GM23338 (cell line): ENCODE measurements at regions not wholly inside any gene's neighbourhood (a gene's known extent, or its start where the extent isn't known, plus 50 kb on each side); places are given as distances from the start of the nearest gene placed in this dataset.

Experiments used
- ATAC-seq: fragments of 200-7000 bp; cut with Tn5 transposase; 3 replicates; pipeline ENCODE4 v1.9.1; 2020
- DNase-seq: peaks from one replicate; pipeline ENCODE4 v3.0.0-alpha.2; 2015; ENCODE audit warnings: low spot score
- H2AFZ ChIP-seq: fragments of 200-600 bp; sonication (generic); 2 replicates; pipeline ENCODE4 v1.8.0; 2016; ENCODE audit warnings: antibody characterized with exemption, mild to moderate bottlenecking, moderate library complexity
- H3F3A ChIP-seq: fragments of 200-600 bp; sonication (generic); replicated peaks from 2 replicates; pipeline ENCODE4 v1.8.0; 2017; ENCODE audit warnings: antibody characterized with exemption, mixed run types, low read depth
- H3K27ac ChIP-seq: fragments of 200-600 bp; sonication (generic); 2 replicates; pipeline ENCODE4 v1.6.1; 2016; ENCODE audit warnings: low read depth
- H3K27me3 ChIP-seq: fragments of 200-600 bp; sonication (generic); 2 replicates; pipeline ENCODE4 v1.8.0; 2016; ENCODE audit warnings: mild to moderate bottlenecking, mixed run types, moderate library complexity; ENCODE audit not compliant: insufficient read depth
- H3K36me3 ChIP-seq: fragments of 200-600 bp; sonication (generic); 2 replicates; pipeline ENCODE4 v1.8.0; 2016; ENCODE audit warnings: mild to moderate bottlenecking; ENCODE audit not compliant: insufficient read depth
- H3K4me1 ChIP-seq: fragments of 200-600 bp; sonication (generic); 2 replicates; pipeline ENCODE4 v1.8.0; 2016; ENCODE audit warnings: mild to moderate bottlenecking, moderate library complexity; ENCODE audit not compliant: insufficient read depth
- H3K4me2 ChIP-seq: fragments of 200-600 bp; sonication (generic); 2 replicates; pipeline ENCODE4 v1.7.1; 2017; ENCODE audit warnings: mixed run types
- H3K4me3 ChIP-seq: fragments of 200-600 bp; sonication (generic); 2 replicates; pipeline ENCODE4 v1.6.1; 2016; ENCODE audit warnings: mixed run types
- H3K79me2 ChIP-seq: fragments of 200-600 bp; sonication (generic); replicated peaks from 2 replicates; pipeline ENCODE4 v1.8.0; 2017; ENCODE audit warnings: mild to moderate bottlenecking; ENCODE audit not compliant: insufficient read depth
- H3K9me2 ChIP-seq: fragments of 200-600 bp; sonication (generic); 2 replicates; pipeline ENCODE4 v1.8.0; 2017; ENCODE audit not compliant: insufficient read depth
- H4K20me1 ChIP-seq: fragments of 200-600 bp; sonication (generic); replicated peaks from 2 replicates; pipeline ENCODE4 v1.8.0; 2017; ENCODE audit warnings: mild to moderate bottlenecking; ENCODE audit not compliant: insufficient read depth
- H3K27ac Mint-ChIP-seq: 2 replicates; pipeline ENCODE4 v1.8.0; 2020; ENCODE audit warnings: inconsistent platforms, mild to moderate bottlenecking, moderate library complexity, mixed read lengths
- H3K27me3 Mint-ChIP-seq: 3 replicates; pipeline ENCODE4 v1.8.0; 2022; ENCODE audit warnings: low read depth, mild to moderate bottlenecking, moderate library complexity, mixed read lengths, inconsistent platforms; ENCODE audit not compliant: insufficient read depth, poor library complexity
- H3K36me3 Mint-ChIP-seq: 3 replicates; pipeline ENCODE4 v1.8.0; 2021; ENCODE audit warnings: low read depth, mild to moderate bottlenecking, inconsistent platforms, moderate library complexity, mixed read lengths
- H3K4me1 Mint-ChIP-seq: 3 replicates; pipeline ENCODE4 v1.8.0; 2020; ENCODE audit warnings: mild to moderate bottlenecking, inconsistent platforms, mixed read lengths
- H3K4me3 Mint-ChIP-seq: 3 replicates; pipeline ENCODE4 v1.8.0; 2021; ENCODE audit warnings: moderate library complexity, mild to moderate bottlenecking, inconsistent platforms, mixed read lengths
- H3K9me3 Mint-ChIP-seq: 3 replicates; pipeline ENCODE4 v1.8.0; 2020; ENCODE audit warnings: moderate library complexity, mild to moderate bottlenecking, inconsistent platforms, mixed read lengths
- CREB1 ChIP-seq: fragments of 250-450 bp; sonication (Bioruptor Pico); IDR thresholded peaks from 2 replicates; pipeline ENCODE4 v1.5.0; 2020; ENCODE audit warnings: low read depth, mild to moderate bottlenecking, moderate library complexity
- EZH2 ChIP-seq: fragments of 200-600 bp; sonication (generic); IDR thresholded peaks from one replicate; pipeline ENCODE4 v1.8.0; 2017; ENCODE audit warnings: antibody characterized with exemption, mild to moderate bottlenecking, low read depth; ENCODE audit not compliant: unreplicated experiment
- EZH2phosphoT487 ChIP-seq: fragments of 200-600 bp; sonication (generic); IDR thresholded peaks from one replicate; pipeline ENCODE4 v1.8.1; 2018; ENCODE audit warnings: antibody characterized with exemption; ENCODE audit not compliant: unreplicated experiment
- JUNB ChIP-seq: IDR thresholded peaks from one replicate; pipeline ENCODE4 v1.6.1; 2016; ENCODE audit warnings: antibody characterized with exemption; ENCODE audit not compliant: unreplicated experiment
- NANOG ChIP-seq: IDR thresholded peaks from 2 replicates; pipeline ENCODE4 v1.6.1; 2016; ENCODE audit warnings: antibody characterized with exemption, borderline replicate concordance
- STAT1 ChIP-seq: IDR thresholded peaks from one replicate; pipeline ENCODE4 v1.6.1; 2016; ENCODE audit warnings: antibody characterized with exemption; ENCODE audit not compliant: unreplicated experiment
- ZNF331 ChIP-seq: fragments of 250-450 bp; sonication (Bioruptor Pico); IDR thresholded peaks from 2 replicates; pipeline ENCODE4 v1.5.0; 2020; ENCODE audit warnings: low read depth, mild to moderate bottlenecking, moderate library complexity
- ZNF462 ChIP-seq: fragments of 250-450 bp; sonication (Bioruptor Pico); IDR thresholded peaks from 2 replicates; pipeline ENCODE4 v1.5.0; 2020; ENCODE audit warnings: mild to moderate bottlenecking, moderate library complexity
- TF ChIP-seq, protein P1 (sequence below), 2 experiments: fragments of 200-600 bp in 1 of 2; sonication (generic) in 1 of 2; conservative IDR thresholded peaks; 2 replicates each; pipeline versions ENCODE4 v1.5.1 to v1.6.1; 2016 to 2017; ENCODE audit warnings: antibody characterized with exemption in 2 of 2, low read depth in 2 of 2, mild to moderate bottlenecking in 2 of 2, moderate library complexity in 1 of 2

- H3K4me1 ChIP-seq, result 0 out of 2 replicates have a peak, but pooled peaks cover 3% of the 10 kb centered on the region
- Mint-ChIP-seq H3K9me3 (peaks cover 7% of the 10 kb centered on the region), H3K4me1 (peaks cover 2% of the 10 kb centered on the region; the same call in 2 of the 3 replicates), H3K36me3 (no peaks in the 10 kb centered on the region; the same call in 2 of the 3 replicates), H3K27me3 (no peaks in the 10 kb centered on the region), H3K27ac (peak overlapping the region; percentile 12; the same call in 1 of the 2 replicates), H3K4me3 (no peak overlapping the region)
- no peak overlapping the region for H3K4me3 ChIP-seq
- H3K9me2 ChIP-seq, result no peaks in the 10 kb centered on the region
- H3K27me3 ChIP-seq, result no peaks in the 10 kb centered on the region
- TF ChIP-seq EZH2 (no peak), CREB1 (CRISPR knock-in tag) (no peak), ZNF331 (CRISPR knock-in tag) (no peak), JUNB (no peak), STAT1 (no peak), ZNF462 (CRISPR knock-in tag) (no peak), NANOG (no peak), EZH2phosphoT487 (no peak)
- TF ChIP-seq, protein P1, sequence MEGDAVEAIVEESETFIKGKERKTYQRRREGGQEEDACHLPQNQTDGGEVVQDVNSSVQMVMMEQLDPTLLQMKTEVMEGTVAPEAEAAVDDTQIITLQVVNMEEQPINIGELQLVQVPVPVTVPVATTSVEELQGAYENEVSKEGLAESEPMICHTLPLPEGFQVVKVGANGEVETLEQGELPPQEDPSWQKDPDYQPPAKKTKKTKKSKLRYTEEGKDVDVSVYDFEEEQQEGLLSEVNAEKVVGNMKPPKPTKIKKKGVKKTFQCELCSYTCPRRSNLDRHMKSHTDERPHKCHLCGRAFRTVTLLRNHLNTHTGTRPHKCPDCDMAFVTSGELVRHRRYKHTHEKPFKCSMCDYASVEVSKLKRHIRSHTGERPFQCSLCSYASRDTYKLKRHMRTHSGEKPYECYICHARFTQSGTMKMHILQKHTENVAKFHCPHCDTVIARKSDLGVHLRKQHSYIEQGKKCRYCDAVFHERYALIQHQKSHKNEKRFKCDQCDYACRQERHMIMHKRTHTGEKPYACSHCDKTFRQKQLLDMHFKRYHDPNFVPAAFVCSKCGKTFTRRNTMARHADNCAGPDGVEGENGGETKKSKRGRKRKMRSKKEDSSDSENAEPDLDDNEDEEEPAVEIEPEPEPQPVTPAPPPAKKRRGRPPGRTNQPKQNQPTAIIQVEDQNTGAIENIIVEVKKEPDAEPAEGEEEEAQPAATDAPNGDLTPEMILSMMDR (conservative IDR thresholded peaks at IDR 0.05; ENCODE audit: low read depth in 2 of 2), result no peak
- no peaks in the 10 kb centered on the region for H4K20me1 ChIP-seq
- H3K36me3 ChIP-seq, result no peaks in the 10 kb centered on the region; the same call in 1 of the 2 replicates
- H2AFZ ChIP-seq, result 0 out of 2 replicates have a peak overlapping the region, but pooled peaks have one; percentile 14
- no peak overlapping the region for H3K4me2 ChIP-seq
- no peaks in the 10 kb centered on the region for H3F3A ChIP-seq
- no peaks in the 10 kb centered on the region for H3K79me2 ChIP-seq
- no peak for DNase-seq
- H3K27ac ChIP-seq, result no peak overlapping the region
- ATAC-seq, result peak; percentile 45; the same call in 2 of the 3 replicates
These were observed 1092.0 kb downstream of the NAALADL2 start for GRCh38 chr3:175951047-175951694.
